GM21825 (cell line): ENCODE measurements at regions not wholly inside any gene's neighbourhood (a gene's known extent, or its start where the extent isn't known, plus 50 kb on each side); places are given as distances from the start of the nearest gene placed in this dataset.

Experiments used
- ATAC-seq: cut with Tn5 transposase; IDR thresholded peaks from one replicate; pipeline ENCODE4 v1.9.1; 2021; ENCODE audit warnings: mild to moderate bottlenecking, moderate library complexity; ENCODE audit not compliant: unreplicated experiment

DNA sequence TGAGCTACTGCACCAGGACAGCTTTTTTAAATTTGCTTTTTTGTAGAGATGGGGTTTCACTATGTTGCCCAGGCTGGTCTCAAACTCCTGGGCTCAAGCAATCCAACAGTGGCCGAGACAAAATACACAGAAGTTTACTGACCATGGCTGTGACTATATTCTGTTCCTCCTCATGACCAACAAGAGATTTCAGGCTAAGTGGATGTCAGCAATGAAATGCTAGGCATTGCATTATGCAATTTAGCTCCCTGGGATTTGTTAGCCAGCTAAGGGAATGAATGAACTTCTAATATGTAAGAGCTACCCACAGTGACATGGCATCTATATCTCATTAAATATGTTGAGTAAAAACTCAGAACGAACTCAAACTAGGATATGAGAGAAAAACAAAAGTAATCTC lies 81.9 kb upstream of the MBOAT2 start:
- no peak for ATAC-seq

- no peak for ATAC-seq
Observed at GRCh38 chr2:9083287-9083686, 79.8 kb upstream of the MBOAT2 start.

GRCh38 chr2:9082158-9082557 lies 78.7 kb upstream of the MBOAT2 start:
- ATAC-seq = no peak

DNA sequence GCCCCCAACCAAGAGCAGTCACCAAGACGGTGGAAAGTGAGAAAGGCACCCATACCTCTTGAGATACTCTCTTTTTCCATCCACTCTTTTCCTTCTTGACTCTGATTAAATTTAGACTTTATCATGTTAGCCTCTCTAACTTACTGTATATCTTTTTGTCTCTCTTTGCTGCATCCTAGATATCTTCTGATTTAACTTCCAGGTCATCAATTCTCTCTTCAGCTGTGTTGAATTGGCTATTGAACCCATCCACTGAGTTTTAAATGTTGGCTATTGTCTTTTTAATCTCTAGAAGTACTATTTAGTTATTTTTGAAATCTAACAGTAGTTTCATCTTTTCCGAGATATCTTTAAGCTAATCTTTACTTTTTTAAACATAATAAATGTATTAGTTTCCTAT lies 78.3 kb upstream of the MBOAT2 start:
- no peak for ATAC-seq

GRCh38 chr2:9078405-9078804 lies 74.9 kb upstream of the MBOAT2 start:
- no peak for ATAC-seq

- ATAC-seq = no peak
Observed at GRCh38 chr2:9077691-9078090, 74.2 kb upstream of the MBOAT2 start.

- ATAC-seq = no peak
Observed at GRCh38 chr2:9076755-9077154, 73.3 kb upstream of the MBOAT2 start.

DNA sequence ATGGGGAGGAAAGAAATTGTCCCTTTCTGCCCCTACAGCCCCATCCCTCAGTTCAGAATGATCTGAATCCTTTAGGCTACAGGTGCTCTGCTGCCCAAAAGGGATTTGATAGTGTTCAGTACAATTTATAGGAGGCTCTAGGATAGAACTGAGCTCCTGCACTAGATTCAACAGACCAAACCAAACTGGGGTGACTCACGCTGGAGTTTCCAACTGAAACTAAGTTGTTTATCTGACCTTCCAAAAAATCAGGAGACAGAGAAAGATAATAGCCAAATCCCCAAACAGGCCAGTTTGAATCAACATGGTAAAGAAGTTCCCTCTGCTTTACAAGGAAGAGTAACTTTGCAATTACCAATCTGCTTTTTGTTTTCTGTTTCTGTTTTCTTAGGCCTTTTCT lies 72.7 kb upstream of the MBOAT2 start:
- no peak for ATAC-seq

DNA sequence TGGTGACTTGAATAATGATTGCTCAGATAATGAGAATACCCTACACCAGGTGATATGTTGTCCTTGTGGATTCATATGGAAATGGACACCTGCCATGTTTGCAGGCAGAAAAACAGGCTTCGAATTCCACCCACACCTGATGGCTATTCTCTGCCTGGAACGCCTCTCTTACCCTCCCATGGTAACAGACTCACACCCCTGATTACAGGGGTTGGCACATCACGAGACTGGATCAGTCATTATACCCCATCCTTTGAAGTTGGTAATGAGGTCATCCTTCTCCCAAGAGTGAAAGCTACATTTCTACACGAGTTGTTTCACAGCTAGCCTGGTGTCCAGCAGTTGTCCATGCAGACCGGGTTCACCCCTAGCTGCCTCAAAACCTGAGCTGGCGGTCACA lies 71.4 kb upstream of the MBOAT2 start:
- no peak for ATAC-seq

DNA sequence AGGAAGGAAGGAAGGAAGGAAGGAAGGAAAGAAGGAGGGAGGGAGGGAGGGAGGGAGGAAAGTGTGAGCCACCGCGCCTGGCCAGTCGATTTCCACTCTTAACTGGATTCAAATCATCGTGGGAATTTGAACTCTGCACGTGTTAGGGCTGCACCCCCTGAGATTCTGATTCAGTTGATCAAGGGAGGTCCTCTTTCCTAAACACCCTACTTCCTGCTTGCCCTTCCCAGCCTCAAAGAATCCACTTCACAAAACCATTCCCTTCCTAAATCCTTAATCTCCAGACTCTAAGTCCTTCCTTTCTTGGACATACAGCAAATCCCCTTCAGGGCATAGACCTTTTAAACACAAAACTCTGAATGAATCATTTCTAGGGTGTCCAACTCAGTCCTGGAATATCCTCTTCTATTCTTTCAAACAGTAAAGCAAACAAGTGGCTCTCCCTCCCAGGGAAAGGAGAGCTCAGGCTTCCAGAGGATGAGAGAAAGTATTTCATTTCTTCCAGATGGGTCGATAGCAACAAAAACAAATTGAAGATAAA lies 68.2 kb upstream of the MBOAT2 start:
- ATAC-seq = no peak

- ATAC-seq = no peak
Observed at GRCh38 chr2:9071032-9071431, 67.5 kb upstream of the MBOAT2 start.

GRCh38 chr2:9069543-9069942 lies 66.1 kb upstream of the MBOAT2 start:
- ATAC-seq = no peak

DNA sequence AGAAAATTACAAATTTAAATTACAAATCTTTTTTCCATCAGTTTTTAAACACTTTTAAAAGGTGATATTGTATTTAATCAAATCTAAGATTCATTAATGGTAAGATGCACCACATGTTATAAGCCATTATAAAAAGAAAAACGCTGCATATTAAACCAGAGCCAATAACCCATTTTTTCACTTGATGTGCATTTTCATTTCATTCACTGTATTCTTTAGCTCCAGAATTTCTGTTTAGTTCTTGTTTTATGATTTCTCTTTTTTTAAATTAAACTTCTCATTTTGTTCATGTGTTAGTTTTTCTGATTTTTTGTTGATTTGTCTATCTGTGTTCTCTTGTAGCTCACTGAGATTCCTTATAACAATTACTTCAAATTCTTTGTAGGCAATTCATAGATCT lies 62.4 kb upstream of the MBOAT2 start:
- ATAC-seq = no peak

DNA sequence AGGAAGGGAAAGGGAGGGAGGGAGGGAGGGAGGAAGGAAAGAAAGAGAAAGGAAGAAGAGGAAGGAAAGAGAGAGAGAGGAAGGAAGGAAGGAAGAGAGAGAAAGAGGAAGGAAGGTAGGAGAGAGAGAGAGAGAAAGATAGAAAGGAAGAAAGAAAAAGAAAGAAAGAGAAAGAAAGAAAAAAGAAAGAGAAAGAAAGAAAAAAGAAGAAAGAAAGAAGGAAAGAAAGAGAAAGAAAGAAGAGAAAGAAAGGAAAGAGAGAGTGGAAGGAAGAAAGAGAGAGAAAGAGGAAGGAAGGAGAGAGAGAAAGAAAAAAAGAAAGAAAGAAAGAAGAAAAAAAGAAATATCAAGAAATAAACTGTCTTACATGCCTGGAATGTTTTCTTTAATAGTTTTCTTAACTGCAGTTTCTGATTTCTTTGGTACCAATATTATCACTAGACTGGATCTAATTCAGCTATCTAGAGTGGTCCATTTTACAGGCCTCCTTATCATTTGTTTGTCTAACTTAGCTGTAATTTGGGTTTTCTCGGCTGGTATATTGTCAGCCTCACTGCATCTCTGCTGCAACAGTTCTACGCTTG lies 59.6 kb upstream of the MBOAT2 start:
- no peak for ATAC-seq

DNA sequence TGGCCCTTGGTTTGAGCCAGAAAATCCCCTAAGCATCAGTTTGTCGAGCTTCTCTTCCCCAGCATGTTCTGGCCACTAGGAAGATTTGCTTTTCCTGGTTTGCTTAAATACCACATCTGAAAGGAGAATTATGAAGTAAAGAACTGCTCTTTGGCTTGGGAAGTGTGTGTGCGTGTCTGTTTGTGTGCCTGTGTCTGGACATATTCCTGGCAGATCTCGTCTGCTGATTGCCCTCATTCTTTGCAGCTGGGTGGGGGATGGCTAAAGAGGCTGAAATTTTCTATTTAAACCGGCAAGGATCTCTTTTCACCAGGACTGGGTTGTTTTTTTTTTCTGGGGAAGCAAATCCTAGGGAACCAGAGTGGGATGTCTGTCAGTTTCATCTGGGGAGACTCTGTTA lies 57.3 kb upstream of the MBOAT2 start:
- no peak for ATAC-seq

DNA sequence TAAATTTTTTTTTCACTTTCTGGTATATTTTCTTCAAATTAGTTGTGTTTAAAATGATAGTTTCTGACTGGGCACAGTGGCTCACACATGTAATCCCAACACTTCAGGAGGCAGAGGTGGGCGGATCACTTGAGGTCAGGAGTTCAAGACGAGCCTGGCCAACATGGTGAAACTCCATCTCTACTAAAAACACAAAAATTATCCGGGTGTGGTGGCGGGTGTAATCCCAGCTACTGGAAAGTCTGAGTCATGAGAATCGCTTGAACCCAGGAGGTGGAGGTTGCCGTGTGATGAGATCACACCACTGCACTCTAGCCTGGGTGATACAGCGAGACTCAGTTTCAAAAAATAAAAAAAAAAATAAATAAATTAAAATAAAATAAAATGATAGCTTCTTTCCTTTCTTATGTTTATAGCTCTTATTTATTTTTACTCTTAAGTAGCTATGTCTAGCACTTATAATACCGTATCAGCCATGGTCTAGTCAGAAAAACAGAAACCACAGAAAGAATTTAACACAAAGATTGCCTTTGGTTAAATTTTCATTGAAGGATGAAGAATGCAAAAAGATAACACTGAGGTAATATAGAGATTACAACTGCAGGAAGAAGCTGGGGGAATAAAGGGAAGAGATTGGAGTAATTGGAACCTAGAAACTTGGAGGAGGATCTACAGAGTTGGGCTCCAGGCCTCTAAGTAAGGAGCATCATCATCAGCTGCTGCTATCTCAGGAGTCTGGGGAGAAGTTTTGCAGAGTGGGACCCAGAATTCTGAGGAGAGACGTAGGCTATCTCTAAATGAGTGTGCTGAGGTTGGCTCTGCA lies 54.7 kb upstream of the MBOAT2 start:
- ATAC-seq = no peak

GRCh38 chr2:9055471-9055870 lies 52.0 kb upstream of the MBOAT2 start:
- no peak for ATAC-seq

- no peak for ATAC-seq
Observed at GRCh38 chr2:9053534-9053931, 50.0 kb upstream of the MBOAT2 start.
